ENCODE measurements at regions not wholly inside any gene's neighbourhood (a gene's known extent, or its start where the extent isn't known, plus 50 kb on each side); places are given as distances from the start of the nearest gene placed in this dataset.

- TF ChIP-seq CTCF (IDR thresholded peaks at IDR 0.05): no peak
- no peak for TF ChIP-seq POLR2A (IDR thresholded peaks at IDR 0.05)
These were observed 1637.4 kb upstream of the ACVR2A start for GRCh38 chr2:146207417-146207816.

Data from uterus (tissue), 2 donors.